ENCODE measurements at regions not wholly inside any gene's neighbourhood (a gene's known extent, or its start where the extent isn't known, plus 50 kb on each side); places are given as distances from the start of the nearest gene placed in this dataset.
"Not testable (repeated sequence)": the region's sequence is repeated elsewhere in the genome, so short reads cannot be mapped to it uniquely, and the experiment has no call there.

DNA sequence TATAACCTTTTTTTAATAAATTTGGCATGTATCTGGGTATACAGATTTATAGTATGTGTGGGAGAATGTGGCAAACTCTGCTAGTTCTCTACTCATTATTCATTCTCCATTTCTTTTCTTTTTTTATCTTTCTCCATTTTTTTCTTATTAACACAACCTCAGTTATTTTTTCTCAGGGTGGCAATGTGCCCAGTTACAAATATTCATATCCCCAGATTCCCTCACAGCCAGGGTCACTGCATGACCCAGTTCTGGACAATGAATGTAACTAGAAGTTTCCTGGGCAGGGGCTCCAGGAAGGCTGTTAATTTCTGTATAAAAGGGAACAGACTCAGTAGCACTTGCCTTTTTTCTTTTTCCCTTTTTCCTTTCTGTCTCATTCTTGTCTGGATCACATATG lies 95.6 kb downstream of the VCPKMT start:
- DNase-seq: no peak

DNA sequence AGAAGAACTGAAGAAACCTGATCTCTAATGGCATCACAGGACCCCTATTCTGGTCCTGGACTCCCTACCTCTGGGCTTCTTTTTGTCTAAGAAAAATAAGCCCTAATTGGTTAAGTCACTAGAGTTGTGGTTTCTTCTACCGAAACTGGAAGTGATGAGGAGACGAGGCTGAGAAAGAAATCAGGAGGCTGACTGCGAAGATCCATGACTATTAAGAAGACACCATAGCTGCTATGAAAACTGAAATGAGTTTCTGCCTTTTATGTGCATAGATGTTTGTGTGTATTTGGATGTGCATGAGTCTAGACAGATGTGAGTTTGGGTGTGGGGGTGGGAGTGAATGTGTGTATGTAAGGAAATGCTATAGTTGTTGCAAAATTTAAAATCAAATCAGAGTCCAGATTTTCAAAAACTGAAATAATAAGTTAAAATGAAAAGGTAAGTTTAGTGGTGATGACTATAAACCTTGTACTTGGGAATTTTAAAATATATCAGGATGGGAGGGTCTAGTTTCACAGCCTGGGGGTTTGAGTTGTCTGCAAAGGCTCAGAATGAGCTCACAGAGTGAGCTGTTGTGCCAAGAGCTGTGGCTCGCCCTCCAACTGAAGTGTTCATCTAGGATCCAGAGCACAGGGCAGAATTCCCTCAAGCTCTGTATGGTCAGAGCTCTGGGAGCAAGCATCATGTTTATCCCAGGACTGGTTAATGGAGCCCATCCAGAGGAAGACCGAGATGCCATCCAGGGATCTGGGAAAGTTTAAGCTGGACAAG lies 94.9 kb downstream of the VCPKMT start:
- DNase-seq: no peak

DNA sequence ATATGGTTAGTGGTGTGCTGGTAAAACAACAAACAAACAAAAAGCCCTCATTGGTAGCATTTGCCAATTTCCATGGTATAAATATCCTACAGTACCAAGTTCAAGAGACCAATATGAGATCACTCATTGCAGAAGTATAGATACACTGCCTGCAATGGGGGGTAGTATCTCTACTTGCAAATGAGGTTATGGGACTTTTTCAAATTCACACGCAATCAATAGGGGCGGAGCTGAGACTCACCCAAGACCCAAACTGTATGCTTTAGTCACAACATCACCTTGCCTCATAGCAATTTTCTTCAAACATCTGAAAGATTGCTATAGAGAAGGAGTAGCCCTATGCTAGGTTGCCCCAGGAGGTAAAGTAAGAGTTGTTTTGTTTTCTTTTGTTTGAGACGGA lies 93.7 kb downstream of the VCPKMT start:
- DNase-seq: no peak

DNA sequence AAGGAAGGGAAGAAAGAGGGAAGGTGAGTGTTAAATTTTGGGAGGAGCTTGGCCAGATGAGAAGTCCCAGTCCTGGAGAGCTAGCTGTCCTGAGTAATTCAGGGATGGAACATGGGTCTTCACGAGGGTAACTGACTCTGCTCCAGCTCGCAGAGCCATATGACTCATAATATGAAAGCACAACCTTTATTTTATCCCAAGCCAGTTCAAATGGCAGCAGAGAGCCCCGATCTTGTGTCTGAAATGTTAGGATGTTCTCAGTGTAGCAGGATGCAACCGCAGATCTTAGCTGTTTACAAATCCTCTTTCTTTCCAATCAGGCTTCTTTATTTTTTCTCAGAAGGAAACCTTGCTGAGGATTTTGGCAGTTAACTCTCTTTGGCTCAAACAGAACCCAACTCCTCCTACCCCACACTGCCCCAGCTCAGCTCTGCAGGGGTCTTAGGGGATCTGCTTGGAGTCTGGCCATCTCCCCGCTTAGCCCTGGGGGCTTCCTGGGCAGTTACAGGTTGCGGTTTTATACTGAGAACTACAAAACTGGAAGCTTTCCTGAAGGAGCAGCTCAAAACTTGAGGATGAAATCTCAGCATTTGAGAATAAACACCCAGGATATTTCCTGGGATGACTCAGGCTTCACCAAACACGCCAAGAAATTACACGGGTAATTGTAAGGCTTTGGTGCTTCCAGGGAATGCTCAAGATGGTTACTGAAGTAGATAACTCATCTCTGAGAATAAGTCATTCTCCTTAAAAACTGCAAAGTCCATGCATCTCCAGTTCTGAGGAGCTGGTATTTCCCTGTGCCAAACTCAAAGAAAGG lies 92.5 kb downstream of the VCPKMT start:
- no peak for DNase-seq

DNA sequence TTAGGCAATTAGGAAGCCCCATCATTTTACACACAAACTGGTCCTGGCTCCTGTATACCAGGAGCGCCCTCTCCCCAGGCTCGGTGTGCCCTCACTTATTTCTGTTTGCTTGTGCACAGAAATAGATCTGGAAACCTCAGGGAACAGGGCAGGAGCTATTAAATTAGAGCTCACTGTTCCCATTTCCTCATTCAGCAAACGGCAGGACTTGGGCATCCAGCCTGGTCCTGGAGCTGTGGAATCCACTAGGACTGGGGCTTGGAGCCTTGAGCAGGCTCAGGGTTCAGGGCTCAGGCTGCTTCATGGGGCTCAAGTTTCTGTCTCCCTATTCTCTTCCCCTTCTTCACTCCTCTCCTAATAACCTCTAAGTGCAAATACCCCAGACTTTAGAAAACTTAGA lies 91.3 kb downstream of the VCPKMT start:
- DNase-seq: no peak

DNA sequence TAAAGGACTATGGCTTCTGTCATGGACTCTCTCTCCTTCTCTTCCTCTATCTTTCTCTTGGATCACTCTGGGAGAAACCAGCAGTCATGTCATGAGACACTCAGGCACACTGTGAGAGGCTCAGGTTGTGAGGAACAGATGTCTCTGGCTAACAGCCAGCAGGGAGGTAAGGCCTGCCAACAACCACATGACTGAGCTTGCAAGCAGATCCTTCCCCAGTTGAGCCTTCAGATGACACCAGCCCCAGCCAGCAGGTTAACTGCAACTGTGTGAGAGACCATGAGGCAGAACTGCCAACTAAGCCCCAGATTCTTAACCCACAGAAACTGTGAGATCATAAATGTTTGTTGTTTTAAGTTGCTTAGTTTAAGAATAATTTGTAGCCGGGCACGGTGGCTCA lies 90.6 kb downstream of the VCPKMT start:
- DNase-seq: no peak

DNA sequence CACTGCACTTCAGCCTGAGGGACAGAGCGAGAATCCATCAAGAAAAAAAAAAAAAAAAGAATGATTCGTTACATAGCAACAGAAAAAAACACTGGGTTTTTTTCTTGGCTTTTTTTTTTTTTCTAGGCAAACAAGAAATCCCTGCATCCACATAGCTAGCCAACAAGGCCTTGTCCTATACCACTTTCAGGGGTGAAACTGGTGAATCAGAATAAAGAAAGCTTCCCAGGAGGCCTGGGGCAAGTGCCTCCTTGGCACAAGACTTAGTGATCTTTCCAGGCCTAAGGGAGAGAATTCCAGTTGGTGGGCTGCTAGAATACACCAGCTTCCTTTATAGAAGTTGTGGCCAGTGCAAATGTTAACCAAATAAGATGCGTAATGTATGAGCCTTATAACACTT lies 90.0 kb downstream of the VCPKMT start:
- no peak for DNase-seq

DNA sequence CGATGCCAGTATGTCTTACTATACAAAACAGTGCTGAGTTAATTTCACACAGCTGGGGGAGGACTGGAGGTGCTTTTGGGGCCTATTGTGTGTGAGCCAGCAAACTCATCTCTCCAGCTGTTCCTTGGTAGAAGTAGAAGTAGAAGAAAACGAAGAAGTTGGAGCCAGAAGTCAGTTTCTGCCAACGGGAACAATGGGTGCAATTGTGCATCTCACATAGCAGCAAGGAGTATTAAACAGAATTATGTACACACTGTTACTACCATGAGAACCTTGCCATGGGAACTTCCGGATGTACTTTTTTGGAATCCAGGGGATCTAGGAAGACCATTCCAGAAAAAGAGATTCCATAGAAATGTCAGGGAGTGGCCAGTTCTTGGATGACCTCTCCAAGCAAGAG lies 88.6 kb downstream of the VCPKMT start:
- no peak for DNase-seq

DNA sequence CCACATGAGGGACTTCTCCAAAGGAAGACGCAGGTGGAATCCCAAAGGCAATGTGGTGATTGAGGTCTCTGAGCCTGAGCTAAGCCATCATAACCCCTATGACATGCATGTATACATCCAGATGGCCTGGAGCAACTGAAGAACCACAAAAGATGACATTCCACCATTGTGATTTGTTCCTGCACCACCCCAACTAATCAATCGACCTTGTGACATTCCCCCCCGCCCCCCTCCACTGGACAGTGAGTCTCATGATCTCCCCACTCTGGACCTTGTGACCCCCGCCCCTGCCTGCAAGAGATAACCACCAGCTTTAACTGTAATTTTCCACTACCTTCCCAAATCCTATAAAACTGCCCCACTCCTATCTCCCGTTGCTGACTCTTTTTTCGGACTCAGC lies 87.9 kb downstream of the VCPKMT start:
- DNase-seq: no peak

DNA sequence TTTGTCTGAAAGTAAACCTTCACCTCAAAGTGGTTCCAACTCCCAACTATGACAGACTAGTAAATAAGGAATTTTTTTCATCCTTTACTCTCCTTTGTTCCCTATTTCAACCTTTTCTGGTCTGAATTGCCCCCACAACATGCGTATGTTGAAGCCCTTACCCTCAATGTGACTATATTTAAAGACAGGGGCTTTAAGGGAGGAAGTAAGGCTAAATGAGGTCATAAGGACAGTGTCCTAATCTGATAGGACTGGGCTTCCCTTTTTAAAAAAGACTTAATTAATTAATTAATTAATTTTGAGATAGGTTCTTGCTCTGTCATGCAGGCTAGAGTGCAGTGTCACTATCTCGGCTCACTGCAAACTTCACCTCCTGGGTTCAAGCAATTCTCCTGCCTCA lies 86.3 kb downstream of the VCPKMT start:
- DNase-seq: no peak

DNA sequence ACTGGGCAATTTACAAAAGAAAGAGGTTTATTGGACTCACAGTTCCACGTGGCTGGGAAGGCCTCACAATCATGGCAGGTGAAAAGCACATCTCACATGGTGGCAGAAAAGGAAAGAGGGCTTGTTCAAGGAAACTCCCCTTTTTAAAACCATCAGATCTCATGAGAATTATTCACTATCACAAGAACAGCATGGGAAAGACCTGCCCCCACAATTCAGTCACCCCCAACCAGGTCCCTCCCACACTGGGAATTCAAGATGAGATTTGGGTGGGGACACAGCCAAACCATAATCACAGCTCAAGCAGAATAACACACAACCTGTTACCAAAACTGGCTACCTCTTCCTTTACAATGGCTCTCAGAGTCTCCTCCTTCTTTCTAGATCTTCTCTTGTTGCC lies 85.5 kb downstream of the VCPKMT start:
- not testable (repeated sequence) for DNase-seq

DNA sequence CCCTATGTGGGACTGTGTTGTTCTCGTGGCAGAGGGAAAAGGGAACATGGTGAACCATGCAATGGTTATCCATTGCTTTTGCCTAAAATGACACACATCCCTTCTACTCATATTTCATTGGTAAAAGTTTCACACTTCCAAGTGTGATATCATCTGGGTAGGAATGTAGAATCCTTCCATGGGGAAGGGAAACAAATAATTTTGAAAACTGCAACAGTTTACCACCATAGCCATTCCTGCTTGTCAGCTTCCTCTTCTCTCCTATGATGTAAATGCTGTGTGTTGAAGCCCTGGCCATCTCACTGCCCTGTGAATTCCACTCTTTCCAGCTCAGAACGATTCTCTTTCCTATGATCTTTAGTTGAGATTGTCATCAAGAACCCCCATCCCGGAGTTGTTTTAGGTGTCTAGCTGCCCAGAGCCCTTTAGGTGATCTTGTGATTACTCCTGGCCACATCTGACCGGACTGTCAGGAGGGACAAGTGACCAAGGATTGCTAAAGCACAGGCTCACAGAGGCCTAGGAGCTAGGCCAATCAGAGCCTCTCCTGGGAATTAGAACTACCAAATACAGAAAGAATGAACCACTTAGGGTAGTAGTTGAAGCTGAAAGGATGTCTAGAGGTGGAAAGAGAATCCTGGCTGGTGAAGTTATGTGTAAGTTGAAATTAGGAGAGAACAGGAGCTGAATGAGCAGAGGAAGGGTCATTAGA lies 84.6 kb downstream of the VCPKMT start:
- no peak for DNase-seq

DNA sequence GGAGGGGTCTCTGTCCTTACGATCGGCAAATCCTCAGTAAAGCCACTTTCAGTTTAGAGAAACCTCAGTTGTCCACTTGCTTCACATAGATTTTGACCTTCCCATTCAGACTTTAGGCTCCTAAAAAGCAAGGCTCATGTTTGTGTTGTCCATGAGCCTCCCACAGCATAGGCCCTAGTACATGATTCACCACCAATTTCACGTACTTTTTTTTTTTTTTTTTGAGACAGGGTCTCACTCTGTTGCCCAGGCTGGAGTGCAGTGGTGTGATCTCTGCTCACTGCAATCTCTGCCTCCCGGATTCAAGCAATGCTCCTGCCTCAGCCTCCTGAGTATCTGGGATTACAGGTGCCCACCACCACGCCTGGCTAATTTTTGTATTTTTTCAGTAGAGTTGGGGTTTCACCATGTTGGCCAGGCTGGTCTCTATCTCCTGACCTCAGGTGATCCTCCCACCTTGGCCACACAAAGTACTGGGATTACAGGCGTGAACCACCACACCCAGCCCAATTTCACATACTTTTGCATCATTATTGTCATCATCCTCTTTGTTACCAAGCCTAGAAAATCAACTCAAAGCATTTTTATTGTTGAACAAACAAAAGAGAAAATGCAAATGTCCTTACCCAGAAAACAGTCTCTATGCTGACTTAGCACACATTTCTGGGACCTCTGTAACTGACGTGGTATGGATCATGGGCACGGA lies 83.8 kb downstream of the VCPKMT start:
- not testable (repeated sequence) for DNase-seq

DNA sequence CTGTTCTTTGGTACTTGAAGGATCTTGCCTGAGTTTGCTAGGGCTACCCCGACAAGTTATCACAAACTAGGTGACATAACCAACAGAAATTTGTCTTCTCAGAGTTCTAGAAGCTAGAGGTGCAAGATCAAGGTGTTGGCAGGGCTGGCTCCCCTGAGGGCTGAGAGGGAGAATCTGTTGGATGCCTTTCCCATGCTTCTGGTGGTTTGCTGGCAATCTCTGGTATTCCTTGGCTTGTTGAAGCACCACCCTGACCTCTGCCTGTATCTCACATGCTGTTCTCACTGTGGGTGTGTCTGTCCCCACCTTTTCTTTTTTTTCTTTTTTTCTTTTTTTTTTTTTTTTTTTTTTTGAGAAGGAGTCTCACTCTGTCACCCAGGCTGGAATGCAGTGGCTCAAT lies 81.2 kb downstream of the VCPKMT start:
- DNase-seq: no peak

DNA sequence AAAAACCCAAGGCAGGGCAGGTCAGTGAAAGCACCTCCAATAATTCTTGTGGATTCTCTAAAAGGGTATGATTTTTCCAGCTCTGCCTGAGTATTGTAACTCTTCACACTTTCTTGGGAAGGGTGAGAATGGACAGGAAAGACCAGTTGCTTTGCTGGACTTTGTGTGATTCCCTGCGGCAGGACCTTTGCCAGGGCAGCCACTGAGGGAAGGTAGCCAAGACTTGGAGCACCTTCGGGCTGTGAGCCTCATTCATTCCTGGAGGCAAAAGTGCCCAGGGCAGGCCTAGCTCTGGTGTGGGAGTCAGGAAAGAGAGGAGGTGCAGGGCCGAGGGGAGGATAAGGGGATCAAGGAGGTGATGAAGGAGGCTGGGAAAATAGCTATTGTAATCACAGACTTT lies 80.2 kb downstream of the VCPKMT start:
- DNase-seq: no peak

DNA sequence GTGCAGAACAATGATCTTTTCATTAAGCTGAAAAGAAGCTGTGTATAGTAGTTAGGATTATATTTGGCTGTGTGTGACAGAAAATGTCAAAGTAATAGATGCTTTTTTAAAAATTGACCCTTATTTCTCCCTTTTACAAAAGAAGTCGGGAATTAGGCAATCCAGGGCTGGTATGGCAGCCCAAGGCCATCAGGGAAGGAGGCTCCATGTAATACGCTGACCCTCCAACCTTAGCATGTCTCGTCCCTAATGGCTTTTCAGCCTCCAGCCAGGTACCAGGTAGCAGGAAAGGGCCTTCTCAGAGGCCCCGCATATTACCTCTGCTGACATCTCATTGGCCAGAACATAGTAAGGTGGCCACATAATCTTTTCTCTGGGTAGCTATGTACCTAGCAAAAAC lies 79.7 kb downstream of the VCPKMT start:
- DNase-seq: no peak

DNA sequence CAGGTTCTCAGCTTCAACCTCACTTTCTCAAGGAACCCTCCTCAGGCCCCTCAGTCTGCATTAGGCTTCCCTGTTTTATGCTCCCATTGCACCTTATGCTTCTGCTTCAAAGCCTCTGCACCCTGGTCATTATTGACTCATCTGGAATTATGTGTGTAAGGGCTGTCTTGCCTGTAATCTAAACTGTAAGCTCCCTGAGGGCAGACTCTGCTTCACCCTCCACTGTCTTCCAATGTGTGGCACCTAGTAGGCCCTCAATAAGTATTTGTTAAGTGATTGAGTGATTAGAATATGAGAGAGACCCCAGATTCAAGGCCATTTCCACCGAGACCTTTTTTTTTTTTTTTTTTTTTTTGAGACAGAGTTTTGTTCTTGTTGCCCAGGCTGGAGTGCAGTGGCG lies 79.1 kb downstream of the VCPKMT start:
- no peak for DNase-seq

DNA sequence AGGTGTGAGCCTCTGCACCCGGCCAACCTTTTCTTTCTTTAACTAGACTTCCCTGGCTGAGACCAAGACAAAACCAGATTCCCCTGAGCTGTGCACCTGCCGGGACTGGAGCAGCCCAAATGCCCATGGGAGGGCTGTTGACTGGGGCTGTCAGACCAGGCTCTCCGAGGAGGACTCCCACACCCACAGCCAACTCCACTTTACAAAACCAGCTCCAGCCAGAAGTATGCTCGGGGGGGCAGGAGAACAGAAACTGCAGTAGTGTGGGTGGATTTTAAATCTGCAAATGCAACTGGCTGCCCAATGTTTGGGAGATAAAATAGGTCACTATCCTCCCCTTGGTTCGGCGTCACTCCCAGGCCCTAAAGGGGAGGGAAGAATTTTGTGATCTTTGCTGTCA lies 78.5 kb downstream of the VCPKMT start:
- DNase-seq: no peak

DNA sequence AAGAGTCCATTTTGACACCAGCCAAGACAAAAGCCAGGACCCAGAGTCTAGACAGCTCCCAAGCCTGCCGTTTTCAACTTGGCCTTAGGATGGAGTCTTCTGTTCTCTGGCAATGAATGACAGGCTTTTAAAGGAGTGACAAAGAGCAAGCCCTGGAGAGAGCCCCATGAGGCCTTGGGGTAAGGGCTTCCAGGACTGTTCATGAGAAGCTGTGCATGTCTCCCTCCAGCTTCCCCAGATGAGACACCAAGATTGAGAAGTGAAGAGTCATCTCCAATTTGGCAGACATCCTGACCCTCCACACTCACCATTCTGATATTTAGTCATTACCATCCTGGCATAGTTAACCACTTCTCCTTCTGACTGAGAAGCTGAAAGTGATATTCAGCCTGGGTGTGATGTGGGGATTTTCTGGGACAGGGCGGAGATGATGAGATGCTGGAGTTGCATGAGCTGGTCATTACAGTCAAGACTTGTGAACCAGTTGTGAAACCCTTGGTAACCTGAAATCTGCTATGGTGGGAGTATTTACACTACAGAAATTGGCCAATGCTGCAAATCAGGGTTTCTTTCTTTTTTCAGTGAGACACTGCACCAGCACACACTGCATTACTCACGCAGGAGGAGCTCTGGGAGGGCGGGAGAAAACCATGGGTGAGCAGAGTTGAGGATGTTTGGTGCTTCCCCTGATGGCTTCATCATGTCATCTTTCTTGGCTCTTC lies 77.8 kb downstream of the VCPKMT start:
- no peak for DNase-seq

DNA sequence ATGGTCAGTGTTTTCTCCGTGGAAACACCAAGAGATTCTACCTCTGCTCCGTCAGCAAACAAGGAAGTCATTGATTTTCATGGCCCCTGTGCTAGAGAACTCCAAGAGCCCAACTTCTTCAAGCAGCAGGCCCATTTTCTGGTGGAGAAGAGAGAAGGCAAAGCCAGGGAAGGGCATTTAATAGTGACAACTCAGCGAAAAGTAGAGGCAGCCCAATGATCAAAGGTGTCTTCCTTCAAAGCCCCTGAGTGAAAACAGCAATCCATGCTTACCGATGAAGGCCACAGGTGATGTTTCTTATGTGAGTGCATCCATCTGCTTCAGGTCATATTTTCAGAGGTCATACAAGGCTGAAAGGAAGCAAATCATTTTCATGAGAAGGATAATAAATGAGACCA lies 77.3 kb downstream of the VCPKMT start:
- DNase-seq: no peak

DNA sequence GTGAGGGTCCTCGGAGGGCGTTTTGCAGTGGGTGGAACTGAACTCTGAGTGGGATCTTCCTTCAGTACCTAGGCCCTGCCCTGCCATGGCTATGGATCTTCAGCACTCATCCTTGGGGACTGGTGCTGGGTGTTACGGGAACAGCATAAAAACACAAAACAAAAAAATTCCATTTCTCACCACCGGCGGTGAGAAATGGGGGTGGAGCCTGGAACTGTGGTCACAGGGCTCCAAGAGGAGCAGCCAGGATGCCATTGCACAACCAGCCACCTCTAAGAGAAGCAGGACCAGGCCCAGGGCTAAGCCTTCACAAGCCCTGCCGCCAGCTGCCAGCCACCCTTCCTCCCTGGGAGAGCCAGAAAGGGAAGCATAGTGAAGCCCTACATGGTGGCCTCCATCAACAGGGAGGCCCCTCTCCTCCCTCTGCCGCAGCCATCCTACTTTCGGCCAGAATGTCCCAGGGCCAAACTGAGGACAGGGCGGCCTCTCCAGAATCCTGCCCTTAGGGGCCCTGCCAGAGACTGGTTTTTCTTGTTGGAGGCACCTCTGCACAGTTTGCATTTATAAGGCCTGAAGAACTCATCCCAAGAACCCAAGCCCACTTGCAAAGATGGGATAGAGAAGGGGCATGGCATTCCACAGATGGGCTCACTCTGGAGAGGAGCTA lies 76.5 kb downstream of the VCPKMT start:
- DNase-seq: no peak

DNA sequence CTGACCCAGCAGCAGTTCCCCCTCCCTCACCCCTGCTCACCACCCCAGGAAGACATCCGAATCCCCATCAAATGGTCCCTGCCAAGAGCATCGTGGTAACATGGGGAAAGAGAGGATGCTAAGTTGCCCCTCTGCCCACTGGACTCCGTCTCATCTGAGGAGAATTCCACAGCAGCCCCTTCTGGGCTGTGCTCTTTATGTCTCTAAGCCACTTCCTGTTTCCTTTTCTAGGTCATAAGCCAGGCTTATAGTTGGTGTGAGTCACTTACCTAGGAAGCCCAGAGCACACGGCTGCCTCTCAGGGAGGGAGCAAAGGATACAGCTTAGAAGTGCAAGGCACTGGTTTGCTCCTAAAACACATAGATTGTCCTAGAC lies 76.0 kb downstream of the VCPKMT start:
- DNase-seq: no peak

Measured in NCI-H1417 treated with DMSO at 0.1 percent for 48 hours (cell line).